ENCODE measurements at regions not wholly inside any gene's neighbourhood (a gene's known extent, or its start where the extent isn't known, plus 50 kb on each side); places are given as distances from the start of the nearest gene placed in this dataset.
"Not testable (repeated sequence)": the region's sequence is repeated elsewhere in the genome, so short reads cannot be mapped to it uniquely, and the experiment has no call there.

- Mint-ChIP-seq H3K27me3 (no peaks in the 10 kb centered on the region), H3K27ac (no peak overlapping the region), H3K9me3 (peaks cover 5 to 11% of the 10 kb centered on the region in 2 donors), H3K4me1 (no peaks in the 10 kb centered on the region), H3K4me3 (no peak overlapping the region)
- no peak for ATAC-seq
- DNase-seq, result no peak
These were observed 127.1 kb downstream of the DIO2 start for GRCh38 chr14:80084196-80084595.

- H3K4me3 Mint-ChIP-seq, result no peak overlapping the region
- no peaks in the 10 kb centered on the region for H3K4me1 Mint-ChIP-seq
- H3K9me3 Mint-ChIP-seq, result peaks cover 13 to 17% of the 10 kb centered on the region in 2 donors
- H3K27me3 Mint-ChIP-seq, result no peaks in the 10 kb centered on the region
- DNase-seq (no peak), ATAC-seq (no peak)
- H3K27ac Mint-ChIP-seq, result no peak overlapping the region
These were observed 130.7 kb downstream of the DIO2 start for GRCh38 chr14:80080601-80081000.

- Mint-ChIP-seq H3K4me3 (no peak overlapping the region), H3K4me1 (no peaks in the 10 kb centered on the region), H3K27me3 (no peaks in the 10 kb centered on the region), H3K27ac (no peak overlapping the region), H3K9me3 (peaks cover 9 to 27% of the 10 kb centered on the region in 2 donors)
- ATAC-seq (no peak), DNase-seq (no peak)
These were observed 132.8 kb downstream of the DIO2 start for GRCh38 chr14:80078501-80078900.

GRCh38 chr14:80077262-80077661 lies 134.0 kb downstream of the DIO2 start:
- Mint-ChIP-seq H3K27ac (no peak overlapping the region), H3K4me1 (no peaks in the 10 kb centered on the region), H3K27me3 (no peaks in the 10 kb centered on the region), H3K4me3 (no peak overlapping the region), H3K9me3 (peaks cover 14 to 39% of the 10 kb centered on the region in 2 donors)
- DNase-seq (no peak), ATAC-seq (no peak)

- H3K4me1 Mint-ChIP-seq, result no peaks in the 10 kb centered on the region
- H3K9me3 Mint-ChIP-seq, result peaks cover 31 to 46% of the 10 kb centered on the region in 2 donors
- no peaks in the 10 kb centered on the region for H3K27me3 Mint-ChIP-seq
- H3K4me3 Mint-ChIP-seq, result no peak overlapping the region
- no peak for ATAC-seq
- DNase-seq, result no peak
- H3K27ac Mint-ChIP-seq, result no peak overlapping the region
These were observed 136.3 kb downstream of the DIO2 start for GRCh38 chr14:80074900-80075574.

- no peak overlapping the region for H3K27ac Mint-ChIP-seq
- H3K4me3 Mint-ChIP-seq, result no peak overlapping the region
- H3K9me3 Mint-ChIP-seq, result peaks cover 0 to 11% of the 10 kb centered on the region in 2 donors
- DNase-seq, result no peak
- H3K4me1 Mint-ChIP-seq, result no peaks in the 10 kb centered on the region
- no peaks in the 10 kb centered on the region for H3K27me3 Mint-ChIP-seq
- ATAC-seq, result no peak
These were observed 152.3 kb downstream of the DIO2 start for GRCh38 chr14:80059041-80059440.

- H3K9me3 Mint-ChIP-seq, result no peaks in the 10 kb centered on the region
- H3K4me3 Mint-ChIP-seq, result no peak overlapping the region
- DNase-seq, result no peak
- no peaks in the 10 kb centered on the region for H3K27me3 Mint-ChIP-seq
- H3K4me1 Mint-ChIP-seq, result no peaks in the 10 kb centered on the region
- ATAC-seq, result no peak
- H3K27ac Mint-ChIP-seq, result no peak overlapping the region
These were observed 154.9 kb downstream of the DIO2 start for GRCh38 chr14:80056497-80056801.

- no peak overlapping the region for H3K27ac Mint-ChIP-seq
- no peaks in the 10 kb centered on the region for H3K27me3 Mint-ChIP-seq
- no peaks in the 10 kb centered on the region for H3K9me3 Mint-ChIP-seq
- H3K4me3 Mint-ChIP-seq, result no peak overlapping the region
- ATAC-seq (no peak), DNase-seq (no peak)
- no peaks in the 10 kb centered on the region for H3K4me1 Mint-ChIP-seq
These were observed 155.4 kb downstream of the DIO2 start for GRCh38 chr14:80055667-80056496.

- Mint-ChIP-seq H3K27me3 (no peaks in the 10 kb centered on the region), H3K27ac (no peak overlapping the region), H3K9me3 (no peaks in the 10 kb centered on the region), H3K4me1 (no peaks in the 10 kb centered on the region), H3K4me3 (no peak overlapping the region)
- no peak for ATAC-seq
- no peak for DNase-seq
These were observed 156.1 kb downstream of the DIO2 start for GRCh38 chr14:80055226-80055625.

GRCh38 chr14:80054020-80054419 lies 157.3 kb downstream of the DIO2 start:
- Mint-ChIP-seq H3K27ac (no peak overlapping the region), H3K4me3 (no peak overlapping the region), H3K4me1 (no peaks in the 10 kb centered on the region), H3K9me3 (no peaks in the 10 kb centered on the region), H3K27me3 (no peaks in the 10 kb centered on the region)
- DNase-seq, result no peak
- ATAC-seq, result no peak

GRCh38 chr14:80049055-80049454 lies 162.2 kb downstream of the DIO2 start:
- H3K9me3 Mint-ChIP-seq, result peaks cover 5 to 8% of the 10 kb centered on the region in 2 donors
- H3K4me1 Mint-ChIP-seq, result no peaks in the 10 kb centered on the region
- no peak overlapping the region for H3K4me3 Mint-ChIP-seq
- no peaks in the 10 kb centered on the region for H3K27me3 Mint-ChIP-seq
- H3K27ac Mint-ChIP-seq, result no peak overlapping the region
- ATAC-seq (no peak), DNase-seq (no peak)

- Mint-ChIP-seq H3K4me1 (no peaks in the 10 kb centered on the region), H3K27me3 (no peaks in the 10 kb centered on the region), H3K9me3 (peaks cover 5 to 8% of the 10 kb centered on the region in 2 donors), H3K4me3 (no peak overlapping the region), H3K27ac (no peak overlapping the region)
- ATAC-seq (no peak), DNase-seq (no peak)
These were observed 163.5 kb downstream of the DIO2 start for GRCh38 chr14:80047761-80048160.

- Mint-ChIP-seq H3K27ac (peak overlapping the region in 1 of 2 donors; percentile 53), H3K4me3 (no peak overlapping the region), H3K4me1 (no peaks in the 10 kb centered on the region), H3K27me3 (no peaks in the 10 kb centered on the region), H3K9me3 (peaks cover 0 to 16% of the 10 kb centered on the region in 2 donors)
- no peak for DNase-seq
- ATAC-seq, result no peak
These were observed 174.0 kb downstream of the DIO2 start for GRCh38 chr14:80037349-80037748.

GRCh38 chr14:80024417-80024816 lies 186.9 kb downstream of the DIO2 start:
- no peak for ATAC-seq
- Mint-ChIP-seq H3K27ac (no peak overlapping the region), H3K4me1 (no peaks in the 10 kb centered on the region), H3K27me3 (no peaks in the 10 kb centered on the region), H3K4me3 (no peak overlapping the region), H3K9me3 (peaks cover 14 to 19% of the 10 kb centered on the region in 2 donors)
- no peak for DNase-seq

- H3K4me1 Mint-ChIP-seq, ATAC-seq, H3K4me3 Mint-ChIP-seq, H3K27me3 Mint-ChIP-seq, H3K27ac Mint-ChIP-seq, DNase-seq: not testable (repeated sequence)
- peaks cover 15 to 20% of the 10 kb centered on the region in 2 donors for H3K9me3 Mint-ChIP-seq
These were observed 192.8 kb downstream of the DIO2 start for GRCh38 chr14:80018476-80018875.

- no peaks in the 10 kb centered on the region for H3K27me3 Mint-ChIP-seq
- no peak overlapping the region for H3K27ac Mint-ChIP-seq
- no peak for DNase-seq
- H3K9me3 Mint-ChIP-seq, result peaks cover 15 to 20% of the 10 kb centered on the region in 2 donors
- no peaks in the 10 kb centered on the region for H3K4me1 Mint-ChIP-seq
- no peak for ATAC-seq
- H3K4me3 Mint-ChIP-seq, result no peak overlapping the region
These were observed 193.5 kb downstream of the DIO2 start for GRCh38 chr14:80017795-80018194.
